ENCODE measurements at regions not wholly inside any gene's neighbourhood (a gene's known extent, or its start where the extent isn't known, plus 50 kb on each side); places are given as distances from the start of the nearest gene placed in this dataset.

- Histone ChIP-seq H3K9me3 (ENCODE audit: control insufficient read depth, insufficient read depth, low read depth, low read length) (no peaks in the 10 kb centered on the region), H3K27ac (ENCODE audit: extremely low read depth, low read depth, low read length) (no peak overlapping the region), H3K4me3 (ENCODE audit: low read depth, low read length) (no peak overlapping the region), H3K4me1 (ENCODE audit: control insufficient read depth, insufficient read depth, low read length) (peaks cover 31% of the 10 kb centered on the region), H3K36me3 (ENCODE audit: control insufficient read depth in 2 of 2, insufficient read depth in 1 of 2, low read length in 2 of 2) (no peaks in the 10 kb centered on the region)
- peak; percentile 87 for TF ChIP-seq ZNF660 (tag by site-specific recombination; IDR thresholded peaks at IDR 0.05)
- no peak for TF ChIP-seq ZBTB8A (tag by site-specific recombination; IDR thresholded peaks at IDR 0.05)
- POLR2A ChIA-PET, result interaction anchor here (1.3 kb wide), 1 partner anchor 107 kb away, joined by 3 read pairs; the partner anchor contains the start of gene FRMD6
- CTCF ChIA-PET, result no interaction called here
These were observed 106.8 kb upstream of the FRMD6 start for GRCh38 chr14:51544901-51545300.

GRCh38 chr14:51545396-51545795 is 106.3 kb upstream of the FRMD6 start:
- Histone ChIP-seq H3K4me1 (ENCODE audit: control insufficient read depth, insufficient read depth, low read length) (peaks cover 31% of the 10 kb centered on the region), H3K27ac (ENCODE audit: extremely low read depth, low read depth, low read length) (no peak overlapping the region), H3K9me3 (ENCODE audit: control insufficient read depth, insufficient read depth, low read depth, low read length) (no peaks in the 10 kb centered on the region), H3K36me3 (ENCODE audit: control insufficient read depth in 2 of 2, insufficient read depth in 1 of 2, low read length in 2 of 2) (no peaks in the 10 kb centered on the region), H3K4me3 (ENCODE audit: low read depth, low read length) (no peak overlapping the region)
- POLR2A ChIA-PET, result interaction anchor here (1.2 to 1.3 kb wide), 2 partner anchors 107 to 231 kb away, joined by 3 to 6 read pairs; partner anchors contain the start of gene FRMD6
- CTCF ChIA-PET, result interaction anchor here (0.6 kb wide), 1 partner anchor 107 kb away, joined by 3 read pairs; no protein-coding TSS in a partner anchor
- no peak for TF ChIP-seq ZNF629 (tag by site-specific recombination; IDR thresholded peaks at IDR 0.05)
- no peak for TF ChIP-seq REPIN1 (tag by site-specific recombination; IDR thresholded peaks at IDR 0.05; ENCODE audit: low read depth)
- TF ChIP-seq ZSCAN16 (tag by site-specific recombination; IDR thresholded peaks at IDR 0.05), result no peak
- TF ChIP-seq ZNF791 (tag by site-specific recombination; IDR thresholded peaks at IDR 0.05), result no peak
- TF ChIP-seq ZNF792 (tag by site-specific recombination; IDR thresholded peaks at IDR 0.05), result no peak
- no peak for TF ChIP-seq ZNF175 (tag by site-specific recombination; IDR thresholded peaks at IDR 0.05)
- TF ChIP-seq OSR2 (tag by site-specific recombination; IDR thresholded peaks at IDR 0.05), result no peak
- no peak for TF ChIP-seq ZNF544 (tag by site-specific recombination; IDR thresholded peaks at IDR 0.05)
- no peak for TF ChIP-seq ZNF585B (tag by site-specific recombination; IDR thresholded peaks at IDR 0.05)
- TF ChIP-seq, protein P1, sequence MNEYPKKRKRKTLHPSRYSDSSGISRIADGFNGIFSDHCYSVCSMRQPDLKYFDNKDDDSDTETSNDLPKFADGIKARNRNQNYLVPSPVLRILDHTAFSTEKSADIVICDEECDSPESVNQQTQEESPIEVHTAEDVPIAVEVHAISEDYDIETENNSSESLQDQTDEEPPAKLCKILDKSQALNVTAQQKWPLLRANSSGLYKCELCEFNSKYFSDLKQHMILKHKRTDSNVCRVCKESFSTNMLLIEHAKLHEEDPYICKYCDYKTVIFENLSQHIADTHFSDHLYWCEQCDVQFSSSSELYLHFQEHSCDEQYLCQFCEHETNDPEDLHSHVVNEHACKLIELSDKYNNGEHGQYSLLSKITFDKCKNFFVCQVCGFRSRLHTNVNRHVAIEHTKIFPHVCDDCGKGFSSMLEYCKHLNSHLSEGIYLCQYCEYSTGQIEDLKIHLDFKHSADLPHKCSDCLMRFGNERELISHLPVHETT (tag by site-specific recombination; IDR thresholded peaks at IDR 0.05), result no peak
- no peak for TF ChIP-seq ZNF140 (tag by site-specific recombination; IDR thresholded peaks at IDR 0.05)
- TF ChIP-seq ZBTB48 (tag by site-specific recombination; IDR thresholded peaks at IDR 0.05), result no peak
- TF ChIP-seq GFI1B (tag by site-specific recombination; IDR thresholded peaks at IDR 0.05), result no peak
- TF ChIP-seq ZNF513 (tag by site-specific recombination; IDR thresholded peaks at IDR 0.05), result no peak
- TF ChIP-seq, protein P2, sequence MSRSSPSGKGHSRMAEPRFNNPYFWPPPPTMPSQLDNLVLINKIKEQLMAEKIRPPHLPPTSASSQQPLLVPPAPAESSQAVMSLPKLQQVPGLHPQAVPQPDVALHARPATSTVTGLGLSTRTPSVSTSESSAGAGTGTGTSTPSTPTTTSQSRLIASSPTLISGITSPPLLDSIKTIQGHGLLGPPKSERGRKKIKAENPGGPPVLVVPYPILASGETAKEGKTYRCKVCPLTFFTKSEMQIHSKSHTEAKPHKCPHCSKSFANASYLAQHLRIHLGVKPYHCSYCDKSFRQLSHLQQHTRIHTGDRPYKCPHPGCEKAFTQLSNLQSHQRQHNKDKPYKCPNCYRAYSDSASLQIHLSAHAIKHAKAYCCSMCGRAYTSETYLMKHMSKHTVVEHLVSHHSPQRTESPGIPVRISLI (tag by site-specific recombination; IDR thresholded peaks at IDR 0.05), result no peak
- no peak for TF ChIP-seq HOXD13 (CRISPR knock-in tag; IDR thresholded peaks at IDR 0.05; ENCODE audit: borderline replicate concordance)
- TF ChIP-seq ZBTB7A (tag by site-specific recombination; IDR thresholded peaks at IDR 0.05; ENCODE audit: low read depth), result no peak
- TF ChIP-seq GLI2 (tag by site-specific recombination; IDR thresholded peaks at IDR 0.05; ENCODE audit: borderline replicate concordance, low read depth), result no peak
- TF ChIP-seq ZNF394 (tag by site-specific recombination; IDR thresholded peaks at IDR 0.05; ENCODE audit: borderline replicate concordance), result no peak
- no peak for TF ChIP-seq ZNF133 (tag by site-specific recombination; IDR thresholded peaks at IDR 0.05)
